AG04449 (cell line): ENCODE measurements at regions not wholly inside any gene's neighbourhood (a gene's known extent, or its start where the extent isn't known, plus 50 kb on each side); places are given as distances from the start of the nearest gene placed in this dataset.

Experiments
- CTCF ChIA-PET: fragments of 350-600 bp; formaldehyde crosslinking; extraction: SDS; loops from one replicate; lab custom pipeline; 2021; ENCODE audit warnings: antibody characterized with exemption; lab: Yijun Ruan, JAX
- POLR2A ChIA-PET: fragments of 400-600, 350-600 bp; formaldehyde crosslinking; extraction: SDS; loops from one replicate; lab custom pipeline; 2020; ENCODE audit warnings: antibody characterized with exemption, inconsistent platforms; lab: Yijun Ruan, JAX
- DNase-seq: peaks from one replicate; pipeline ENCODE4 v3.0.0-alpha.2; 2010; ENCODE audit warnings: low read depth, low spot score
- H3K4me3 ChIP-seq: 2 replicates; pipeline ENCODE4 v1.5.1; 2011; ENCODE audit warnings: low read depth, mild to moderate bottlenecking, control low read depth, low read length
- TF ChIP-seq, protein P1 (sequence below): IDR thresholded peaks from one replicate; pipeline ENCODE4 v1.5.1; 2011; ENCODE audit warnings: mild to moderate bottlenecking, moderate library complexity, low read length, control low read depth, inconsistent platforms; ENCODE audit not compliant: insufficient read depth; ENCODE audit errors: missing control alignments

DNA sequence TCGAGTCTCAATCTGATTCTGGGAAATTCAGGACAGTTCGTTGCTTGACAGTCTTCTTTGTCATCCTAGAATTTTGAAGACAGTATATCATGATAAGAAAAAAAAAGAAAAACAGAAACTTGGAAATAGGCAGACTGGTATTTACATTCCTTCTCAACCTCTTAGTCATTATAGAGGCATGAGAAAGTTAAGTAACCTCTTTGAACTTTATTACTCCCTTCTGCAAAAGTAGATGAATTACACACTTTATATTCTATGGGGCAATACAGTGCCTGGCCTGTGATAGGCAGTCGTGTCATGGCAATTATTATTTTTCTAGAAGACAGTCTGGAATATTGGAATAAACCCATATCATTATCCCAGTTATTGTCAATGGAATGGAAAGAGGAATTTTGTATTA, 828.9 kb downstream of the TLR4 start:
- DNase-seq = no peak
- TF ChIP-seq, protein P1, sequence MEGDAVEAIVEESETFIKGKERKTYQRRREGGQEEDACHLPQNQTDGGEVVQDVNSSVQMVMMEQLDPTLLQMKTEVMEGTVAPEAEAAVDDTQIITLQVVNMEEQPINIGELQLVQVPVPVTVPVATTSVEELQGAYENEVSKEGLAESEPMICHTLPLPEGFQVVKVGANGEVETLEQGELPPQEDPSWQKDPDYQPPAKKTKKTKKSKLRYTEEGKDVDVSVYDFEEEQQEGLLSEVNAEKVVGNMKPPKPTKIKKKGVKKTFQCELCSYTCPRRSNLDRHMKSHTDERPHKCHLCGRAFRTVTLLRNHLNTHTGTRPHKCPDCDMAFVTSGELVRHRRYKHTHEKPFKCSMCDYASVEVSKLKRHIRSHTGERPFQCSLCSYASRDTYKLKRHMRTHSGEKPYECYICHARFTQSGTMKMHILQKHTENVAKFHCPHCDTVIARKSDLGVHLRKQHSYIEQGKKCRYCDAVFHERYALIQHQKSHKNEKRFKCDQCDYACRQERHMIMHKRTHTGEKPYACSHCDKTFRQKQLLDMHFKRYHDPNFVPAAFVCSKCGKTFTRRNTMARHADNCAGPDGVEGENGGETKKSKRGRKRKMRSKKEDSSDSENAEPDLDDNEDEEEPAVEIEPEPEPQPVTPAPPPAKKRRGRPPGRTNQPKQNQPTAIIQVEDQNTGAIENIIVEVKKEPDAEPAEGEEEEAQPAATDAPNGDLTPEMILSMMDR = no peak
- POLR2A ChIA-PET = no interaction called here
- CTCF ChIA-PET = no interaction called here
- H3K4me3 ChIP-seq = no peak overlapping the region

DNA sequence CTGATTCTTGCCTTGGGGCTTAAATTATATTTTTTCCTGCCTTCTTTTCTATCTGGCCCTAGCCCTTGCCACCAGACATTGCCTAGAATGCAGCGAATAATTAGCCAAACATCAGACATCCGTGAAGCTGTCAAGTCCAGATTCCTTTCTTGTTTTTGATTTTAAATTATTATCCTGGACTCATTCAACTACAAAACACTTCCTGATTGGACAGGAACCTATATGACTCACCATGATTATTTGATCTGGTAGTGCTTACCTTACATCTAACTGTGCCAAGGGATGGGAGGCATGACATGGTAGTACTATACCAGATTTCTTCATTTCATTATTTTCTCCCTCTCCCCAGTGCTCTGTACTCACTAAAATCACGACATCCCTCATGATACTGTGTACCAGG, 829.6 kb downstream of the TLR4 start:
- ChIA-PET POLR2A (no interaction called here), CTCF (no interaction called here)
- TF ChIP-seq, protein P1 = no peak
- DNase-seq = no peak
- H3K4me3 ChIP-seq = no peak overlapping the region

DNA sequence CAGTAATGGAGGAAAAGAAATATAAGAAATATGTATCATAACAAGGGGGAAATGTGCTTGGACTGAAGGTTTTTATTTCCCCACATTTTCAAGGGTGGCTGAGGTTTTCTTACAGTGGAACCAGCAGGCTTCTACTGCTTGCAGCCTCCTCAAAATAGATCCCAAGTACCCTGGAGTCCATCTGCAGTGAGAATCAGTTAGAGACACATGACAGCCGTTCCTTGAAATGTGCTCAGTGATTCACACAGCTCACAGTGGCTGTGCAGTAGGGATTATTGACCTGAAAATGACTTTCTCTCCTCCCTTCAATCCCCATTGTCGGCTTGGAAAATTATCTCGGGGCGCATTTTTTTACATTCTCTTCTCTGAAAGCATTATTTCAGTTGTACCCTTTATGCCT, 832.0 kb downstream of the TLR4 start:
- CTCF ChIA-PET = no interaction called here
- no peak overlapping the region for H3K4me3 ChIP-seq
- no peak for DNase-seq
- TF ChIP-seq, protein P1 = no peak
- POLR2A ChIA-PET = no interaction called here

DNA sequence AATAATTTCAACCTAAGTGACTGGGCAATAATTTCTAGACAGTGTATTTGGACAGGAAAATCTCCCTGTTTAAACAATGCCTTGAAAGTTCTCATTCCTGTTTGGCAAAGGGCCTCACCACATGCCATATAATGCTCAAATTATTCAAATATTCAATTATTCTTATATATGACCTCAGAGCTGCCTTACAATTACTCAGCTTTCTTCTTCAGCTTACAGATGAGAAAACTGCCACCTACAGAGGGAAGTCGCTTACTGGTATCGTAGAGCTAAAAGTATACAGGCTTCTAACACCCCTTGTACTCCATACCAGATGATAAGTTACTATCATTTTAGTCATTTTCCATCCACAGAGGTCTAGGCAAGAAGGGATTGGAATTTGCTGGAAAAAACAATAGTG, 830.3 kb downstream of the BRINP1 start:
- ChIA-PET POLR2A (no interaction called here), CTCF (no interaction called here)
- TF ChIP-seq, protein P1 = no peak
- no peak for DNase-seq
- H3K4me3 ChIP-seq = no peak overlapping the region

DNA sequence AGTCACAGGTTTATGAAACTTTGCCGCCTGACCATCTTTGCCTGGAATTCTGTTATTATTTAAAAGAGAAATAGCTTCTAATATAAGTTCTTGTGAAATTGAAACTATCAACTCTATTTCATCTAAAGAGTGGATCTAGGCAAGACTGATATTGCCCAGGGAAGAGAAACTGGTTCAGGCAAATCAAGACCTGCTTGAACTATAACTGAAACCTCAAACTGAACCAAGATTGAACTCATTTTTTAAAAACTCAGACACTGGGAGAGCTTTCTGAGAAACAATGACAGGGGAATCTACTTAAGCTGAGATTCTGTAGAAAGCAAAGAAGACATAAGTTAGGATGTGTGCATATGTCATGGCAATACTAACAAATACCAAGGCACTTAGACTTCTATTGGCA, 815.8 kb downstream of the BRINP1 start:
- ChIA-PET CTCF (no interaction called here), POLR2A (no interaction called here)
- H3K4me3 ChIP-seq = no peak overlapping the region
- no peak for DNase-seq
- TF ChIP-seq, protein P1 = no peak

DNA sequence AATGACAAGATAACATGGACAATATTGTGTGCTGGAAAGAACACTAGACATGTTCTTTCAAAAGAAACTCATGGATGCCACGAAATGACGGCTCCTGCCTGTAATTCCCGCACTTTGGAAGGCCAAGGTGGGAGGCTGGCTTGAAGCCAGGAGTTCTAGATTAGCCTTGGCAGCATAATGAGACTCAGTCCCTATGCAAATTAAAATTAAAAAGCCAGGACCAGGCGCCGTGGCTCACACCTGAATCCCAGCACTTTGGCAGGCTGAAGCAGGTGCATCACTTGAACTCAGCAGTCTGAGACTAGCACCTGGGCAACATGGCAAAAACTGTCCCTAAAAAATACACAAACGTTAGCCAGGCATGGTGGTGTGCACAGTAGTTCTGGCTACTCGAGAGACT, 814.2 kb downstream of the BRINP1 start:
- ChIA-PET CTCF (no interaction called here), POLR2A (no interaction called here)
- TF ChIP-seq, protein P1 = no peak
- no peak for DNase-seq
- no peak overlapping the region for H3K4me3 ChIP-seq
